ENCODE measurements at regions not wholly inside any gene's neighbourhood (a gene's known extent, or its start where the extent isn't known, plus 50 kb on each side); places are given as distances from the start of the nearest gene placed in this dataset.

- no peak for DNase-seq
Observed at GRCh38 chr11:119903389-119903788, 174.4 kb upstream of the NECTIN1 start.

- DNase-seq: no peak
Observed at GRCh38 chr11:119902656-119903231, 173.7 kb upstream of the NECTIN1 start.

- DNase-seq: no peak
Observed at GRCh38 chr11:119901657-119902577, 172.9 kb upstream of the NECTIN1 start.

GRCh38 chr11:119899997-119900396 lies 171.0 kb upstream of the NECTIN1 start:
- DNase-seq: no peak

- no peak for DNase-seq
Observed at GRCh38 chr11:119897576-119897975, 168.6 kb upstream of the NECTIN1 start.

- DNase-seq: no peak
Observed at GRCh38 chr11:119897046-119897440, 168.0 kb upstream of the NECTIN1 start.

GRCh38 chr11:119896387-119897045 lies 167.5 kb upstream of the NECTIN1 start:
- DNase-seq: no peak

- no peak for DNase-seq
Observed at GRCh38 chr11:119895981-119896380, 167.0 kb upstream of the NECTIN1 start.

GRCh38 chr11:119894916-119895315 lies 165.9 kb upstream of the NECTIN1 start:
- DNase-seq: no peak

GRCh38 chr11:119892311-119892808 lies 163.4 kb upstream of the NECTIN1 start:
- DNase-seq: no peak

GRCh38 chr11:119891055-119891768 lies 162.2 kb upstream of the NECTIN1 start:
- DNase-seq: no peak

- DNase-seq: no peak
Observed at GRCh38 chr11:119890466-119890865, 161.5 kb upstream of the NECTIN1 start.

- DNase-seq: no peak
Observed at GRCh38 chr11:119889728-119890280, 160.8 kb upstream of the NECTIN1 start.

- no peak for DNase-seq
Observed at GRCh38 chr11:119889111-119889510, 160.1 kb upstream of the NECTIN1 start.

GRCh38 chr11:119888119-119888518 lies 159.1 kb upstream of the NECTIN1 start:
- DNase-seq: no peak

GRCh38 chr11:119886667-119887230 lies 157.7 kb upstream of the NECTIN1 start:
- DNase-seq: no peak

- no peak for DNase-seq
Observed at GRCh38 chr11:119885861-119886567, 157.0 kb upstream of the NECTIN1 start.

GRCh38 chr11:119885067-119885466 lies 156.1 kb upstream of the NECTIN1 start:
- no peak for DNase-seq

- no peak for DNase-seq
Observed at GRCh38 chr11:119882316-119882715, 153.3 kb upstream of the NECTIN1 start.

GRCh38 chr11:119880873-119881272 lies 151.9 kb upstream of the NECTIN1 start:
- no peak for DNase-seq

GRCh38 chr11:119880143-119880542 lies 151.1 kb upstream of the NECTIN1 start:
- DNase-seq: no peak

- DNase-seq: no peak
Observed at GRCh38 chr11:119878990-119879389, 150.0 kb upstream of the NECTIN1 start.
